ENCODE measurements at regions not wholly inside any gene's neighbourhood (a gene's known extent, or its start where the extent isn't known, plus 50 kb on each side); places are given as distances from the start of the nearest gene placed in this dataset.
"Not testable (repeated sequence)": the region's sequence is repeated elsewhere in the genome, so short reads cannot be mapped to it uniquely, and the experiment has no call there.

- Histone ChIP-seq H3K4me1 (ENCODE audit: control insufficient read depth in 2 of 2, insufficient read depth in 2 of 2, low read length in 2 of 2) (no peaks in the 10 kb centered on the region), H3K27me3 (ENCODE audit: control insufficient read depth in 2 of 2, insufficient read depth in 2 of 2, low read length in 2 of 2) (no peaks in the 10 kb centered on the region), H3K36me3 (ENCODE audit: control insufficient read depth in 2 of 2, insufficient read depth in 2 of 2, low read length in 2 of 2) (no peaks in the 10 kb centered on the region), H3K27ac (ENCODE audit: low read depth in 2 of 2, low read length in 2 of 2) (no peak overlapping the region), H3K9me3 (ENCODE audit: control insufficient read depth in 2 of 2, low read length in 2 of 2) (no peaks in the 10 kb centered on the region), H3K9ac (ENCODE audit: low read depth in 1 of 2, low read length in 2 of 2) (no peak overlapping the region), H3K4me3 (ENCODE audit: low read length in 2 of 2) (no peak overlapping the region)
Observed at GRCh38 chr11:92605667-92606066, 363.8 kb upstream of the MTNR1B start.

GRCh38 chr11:92607969-92608722 is 361.3 kb upstream of the MTNR1B start:
- no peak overlapping the region for H3K9ac ChIP-seq (ENCODE audit: low read depth in 1 of 2, low read length in 2 of 2)
- H3K4me3 ChIP-seq (ENCODE audit: low read length in 2 of 2) = no peak overlapping the region
- no peaks in the 10 kb centered on the region for H3K27me3 ChIP-seq (ENCODE audit: control insufficient read depth in 2 of 2, insufficient read depth in 2 of 2, low read length in 2 of 2)
- H3K36me3 ChIP-seq (ENCODE audit: control insufficient read depth in 2 of 2, insufficient read depth in 2 of 2, low read length in 2 of 2) = no peaks in the 10 kb centered on the region
- no peaks in the 10 kb centered on the region for H3K4me1 ChIP-seq (ENCODE audit: control insufficient read depth in 2 of 2, insufficient read depth in 2 of 2, low read length in 2 of 2)
- H3K9me3 ChIP-seq (ENCODE audit: control insufficient read depth in 2 of 2, low read length in 2 of 2) = no peaks in the 10 kb centered on the region
- H3K27ac ChIP-seq (ENCODE audit: low read depth in 2 of 2, low read length in 2 of 2) = no peak overlapping the region

- Histone ChIP-seq H3K4me1 (ENCODE audit: control insufficient read depth in 2 of 2, insufficient read depth in 2 of 2, low read length in 2 of 2) (no peaks in the 10 kb centered on the region), H3K27me3 (ENCODE audit: control insufficient read depth in 2 of 2, insufficient read depth in 2 of 2, low read length in 2 of 2) (no peaks in the 10 kb centered on the region), H3K4me3 (ENCODE audit: low read length in 2 of 2) (no peak overlapping the region), H3K9ac (ENCODE audit: low read depth in 1 of 2, low read length in 2 of 2) (no peak overlapping the region), H3K9me3 (ENCODE audit: control insufficient read depth in 2 of 2, low read length in 2 of 2) (no peaks in the 10 kb centered on the region), H3K27ac (ENCODE audit: low read depth in 2 of 2, low read length in 2 of 2) (no peak overlapping the region), H3K36me3 (ENCODE audit: control insufficient read depth in 2 of 2, insufficient read depth in 2 of 2, low read length in 2 of 2) (no peaks in the 10 kb centered on the region)
Observed at GRCh38 chr11:92611157-92611556, 358.3 kb upstream of the MTNR1B start.

GRCh38 chr11:92618020-92618419 is 351.4 kb upstream of the MTNR1B start:
- not testable (repeated sequence) for H3K9me3 ChIP-seq (ENCODE audit: control insufficient read depth in 2 of 2, low read length in 2 of 2); H3K27me3 ChIP-seq (ENCODE audit: control insufficient read depth in 2 of 2, insufficient read depth in 2 of 2, low read length in 2 of 2); H3K27ac ChIP-seq (ENCODE audit: low read depth in 2 of 2, low read length in 2 of 2); H3K4me1 ChIP-seq (ENCODE audit: control insufficient read depth in 2 of 2, insufficient read depth in 2 of 2, low read length in 2 of 2); H3K4me3 ChIP-seq (ENCODE audit: low read length in 2 of 2); H3K36me3 ChIP-seq (ENCODE audit: control insufficient read depth in 2 of 2, insufficient read depth in 2 of 2, low read length in 2 of 2); H3K9ac ChIP-seq (ENCODE audit: low read depth in 1 of 2, low read length in 2 of 2)

- Histone ChIP-seq H3K36me3 (ENCODE audit: control insufficient read depth in 2 of 2, insufficient read depth in 2 of 2, low read length in 2 of 2) (no peaks in the 10 kb centered on the region), H3K9ac (ENCODE audit: low read depth in 1 of 2, low read length in 2 of 2) (no peak overlapping the region), H3K27ac (ENCODE audit: low read depth in 2 of 2, low read length in 2 of 2) (no peak overlapping the region), H3K4me3 (ENCODE audit: low read length in 2 of 2) (no peak overlapping the region), H3K9me3 (ENCODE audit: control insufficient read depth in 2 of 2, low read length in 2 of 2) (no peaks in the 10 kb centered on the region), H3K27me3 (ENCODE audit: control insufficient read depth in 2 of 2, insufficient read depth in 2 of 2, low read length in 2 of 2) (no peaks in the 10 kb centered on the region), H3K4me1 (ENCODE audit: control insufficient read depth in 2 of 2, insufficient read depth in 2 of 2, low read length in 2 of 2) (no peaks in the 10 kb centered on the region)
Observed at GRCh38 chr11:92623055-92623454, 346.4 kb upstream of the MTNR1B start.

GRCh38 chr11:92625894-92626293 is 343.6 kb upstream of the MTNR1B start:
- Histone ChIP-seq H3K36me3 (ENCODE audit: control insufficient read depth in 2 of 2, insufficient read depth in 2 of 2, low read length in 2 of 2) (no peaks in the 10 kb centered on the region), H3K9me3 (ENCODE audit: control insufficient read depth in 2 of 2, low read length in 2 of 2) (no peaks in the 10 kb centered on the region), H3K4me3 (ENCODE audit: low read length in 2 of 2) (no peak overlapping the region), H3K27me3 (ENCODE audit: control insufficient read depth in 2 of 2, insufficient read depth in 2 of 2, low read length in 2 of 2) (no peaks in the 10 kb centered on the region), H3K4me1 (ENCODE audit: control insufficient read depth in 2 of 2, insufficient read depth in 2 of 2, low read length in 2 of 2) (no peaks in the 10 kb centered on the region), H3K9ac (ENCODE audit: low read depth in 1 of 2, low read length in 2 of 2) (no peak overlapping the region), H3K27ac (ENCODE audit: low read depth in 2 of 2, low read length in 2 of 2) (no peak overlapping the region)

- Histone ChIP-seq H3K9ac (ENCODE audit: low read depth in 1 of 2, low read length in 2 of 2) (no peak overlapping the region), H3K4me1 (ENCODE audit: control insufficient read depth in 2 of 2, insufficient read depth in 2 of 2, low read length in 2 of 2) (no peaks in the 10 kb centered on the region), H3K4me3 (ENCODE audit: low read length in 2 of 2) (no peak overlapping the region), H3K36me3 (ENCODE audit: control insufficient read depth in 2 of 2, insufficient read depth in 2 of 2, low read length in 2 of 2) (no peaks in the 10 kb centered on the region), H3K27me3 (ENCODE audit: control insufficient read depth in 2 of 2, insufficient read depth in 2 of 2, low read length in 2 of 2) (no peaks in the 10 kb centered on the region), H3K27ac (ENCODE audit: low read depth in 2 of 2, low read length in 2 of 2) (no peak overlapping the region), H3K9me3 (ENCODE audit: control insufficient read depth in 2 of 2, low read length in 2 of 2) (no peaks in the 10 kb centered on the region)
Observed at GRCh38 chr11:92626624-92627023, 342.8 kb upstream of the MTNR1B start.

GRCh38 chr11:92627615-92628256 is 341.7 kb upstream of the MTNR1B start:
- H3K9ac ChIP-seq (ENCODE audit: low read depth in 1 of 2, low read length in 2 of 2) = no peak overlapping the region

GRCh38 chr11:92628401-92629292 is 340.8 kb upstream of the MTNR1B start:
- Histone ChIP-seq H3K9me3 (ENCODE audit: control insufficient read depth in 2 of 2, low read length in 2 of 2) (no peaks in the 10 kb centered on the region), H3K27ac (ENCODE audit: low read depth in 2 of 2, low read length in 2 of 2) (no peak overlapping the region), H3K36me3 (ENCODE audit: control insufficient read depth in 2 of 2, insufficient read depth in 2 of 2, low read length in 2 of 2) (no peaks in the 10 kb centered on the region)

More at GRCh38 chr11:92627615-92628256, 341.7 kb upstream of the MTNR1B start:
- Histone ChIP-seq H3K27ac (ENCODE audit: low read depth in 2 of 2, low read length in 2 of 2) (no peak overlapping the region), H3K27me3 (ENCODE audit: control insufficient read depth in 2 of 2, insufficient read depth in 2 of 2, low read length in 2 of 2) (no peaks in the 10 kb centered on the region), H3K4me3 (ENCODE audit: low read length in 2 of 2) (no peak overlapping the region), H3K36me3 (ENCODE audit: control insufficient read depth in 2 of 2, insufficient read depth in 2 of 2, low read length in 2 of 2) (no peaks in the 10 kb centered on the region), H3K9me3 (ENCODE audit: control insufficient read depth in 2 of 2, low read length in 2 of 2) (no peaks in the 10 kb centered on the region), H3K4me1 (ENCODE audit: control insufficient read depth in 2 of 2, insufficient read depth in 2 of 2, low read length in 2 of 2) (no peaks in the 10 kb centered on the region)

GRCh38 chr11:92632495-92632894 is 337.0 kb upstream of the MTNR1B start:
- Histone ChIP-seq H3K27ac (ENCODE audit: low read depth in 2 of 2, low read length in 2 of 2) (no peak overlapping the region), H3K9me3 (ENCODE audit: control insufficient read depth in 2 of 2, low read length in 2 of 2) (no peaks in the 10 kb centered on the region), H3K4me3 (ENCODE audit: low read length in 2 of 2) (no peak overlapping the region), H3K36me3 (ENCODE audit: control insufficient read depth in 2 of 2, insufficient read depth in 2 of 2, low read length in 2 of 2) (no peaks in the 10 kb centered on the region), H3K27me3 (ENCODE audit: control insufficient read depth in 2 of 2, insufficient read depth in 2 of 2, low read length in 2 of 2) (no peaks in the 10 kb centered on the region), H3K4me1 (ENCODE audit: control insufficient read depth in 2 of 2, insufficient read depth in 2 of 2, low read length in 2 of 2) (no peaks in the 10 kb centered on the region), H3K9ac (ENCODE audit: low read depth in 1 of 2, low read length in 2 of 2) (no peak overlapping the region)

More at GRCh38 chr11:92628401-92629292, 340.8 kb upstream of the MTNR1B start:
- H3K4me3 ChIP-seq (ENCODE audit: low read length in 2 of 2) = no peak overlapping the region
- H3K27me3 ChIP-seq (ENCODE audit: control insufficient read depth in 2 of 2, insufficient read depth in 2 of 2, low read length in 2 of 2) = no peaks in the 10 kb centered on the region
- H3K9ac ChIP-seq (ENCODE audit: low read depth in 1 of 2, low read length in 2 of 2) = no peak overlapping the region
- no peaks in the 10 kb centered on the region for H3K4me1 ChIP-seq (ENCODE audit: control insufficient read depth in 2 of 2, insufficient read depth in 2 of 2, low read length in 2 of 2)
